NCI-H526 treated with DMSO at 0.1 percent for 48 hours (cell line): ENCODE measurements at regions not wholly inside any gene's neighbourhood (a gene's known extent, or its start where the extent isn't known, plus 50 kb on each side); places are given as distances from the start of the nearest gene placed in this dataset.

Source experiments
- DNase-seq: peaks from one replicate; lab custom pipeline; 2025; lab: John Stamatoyannopoulos, UW

DNA sequence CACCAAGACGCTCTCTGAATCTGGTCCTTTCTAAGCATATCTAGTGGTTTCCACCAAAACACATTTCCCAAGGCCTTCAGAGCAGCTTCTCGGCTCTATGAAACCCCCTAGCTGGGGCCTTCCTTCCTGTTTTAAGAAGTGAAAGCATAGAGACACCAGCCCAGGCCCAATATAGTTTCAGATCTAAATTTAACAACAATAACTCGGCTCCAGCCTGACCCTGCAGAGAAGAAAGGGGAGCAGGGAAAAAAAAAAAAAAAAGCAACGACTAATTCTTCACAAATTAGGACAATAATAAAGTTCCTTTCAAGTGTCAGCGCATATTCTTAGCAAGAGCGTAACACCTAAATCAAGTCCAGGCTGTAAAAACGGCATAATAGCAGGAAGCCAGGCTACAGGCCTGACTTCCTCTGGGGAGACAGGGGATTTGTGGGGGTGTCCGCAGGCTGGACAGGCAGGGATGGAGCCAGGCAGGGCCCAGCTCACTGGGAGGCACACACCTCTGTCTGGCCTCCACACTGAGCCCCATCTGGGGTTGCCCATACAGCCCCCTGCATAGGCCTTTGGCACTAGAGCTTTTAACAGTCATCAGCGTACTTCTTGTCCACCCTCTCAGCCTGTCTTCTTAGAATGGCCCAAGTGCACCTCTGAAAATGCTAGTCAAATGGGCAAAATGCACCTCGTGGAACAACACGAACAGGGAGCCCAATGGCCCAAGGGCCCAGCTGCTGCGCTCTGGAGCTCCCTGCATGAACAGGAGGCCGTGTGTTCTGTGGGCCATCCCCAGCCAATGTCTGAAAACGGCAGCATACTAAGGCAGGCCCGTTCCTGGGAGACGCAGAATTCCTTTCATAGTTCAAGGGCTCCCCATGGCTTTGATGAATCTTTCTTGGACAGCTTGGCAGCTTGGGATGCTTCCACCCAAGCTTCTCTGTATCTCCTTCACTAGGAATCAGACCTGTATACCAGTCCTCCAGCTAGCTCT, 772.9 kb downstream of the MED13L start:
- DNase-seq, result no peak

DNA sequence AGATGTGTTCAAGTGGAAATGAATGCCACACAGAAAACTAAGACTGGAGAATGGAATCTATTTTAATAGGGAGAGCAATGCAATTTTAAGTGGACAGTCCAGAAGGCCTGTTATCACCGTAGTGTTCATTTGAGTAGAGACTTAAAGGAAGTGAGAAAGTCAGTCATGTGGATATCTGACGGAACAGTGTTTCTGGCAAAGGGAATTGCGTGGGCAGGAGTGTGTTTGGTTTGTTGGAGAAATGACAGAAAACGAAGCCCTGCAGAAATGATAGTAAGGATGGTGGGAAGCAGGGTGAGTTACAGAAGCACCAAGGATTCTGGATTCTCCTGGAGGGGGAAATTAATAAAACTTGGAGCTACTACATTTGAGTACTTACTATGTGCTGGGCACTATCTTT, 776.6 kb downstream of the MED13L start:
- no peak for DNase-seq

DNA sequence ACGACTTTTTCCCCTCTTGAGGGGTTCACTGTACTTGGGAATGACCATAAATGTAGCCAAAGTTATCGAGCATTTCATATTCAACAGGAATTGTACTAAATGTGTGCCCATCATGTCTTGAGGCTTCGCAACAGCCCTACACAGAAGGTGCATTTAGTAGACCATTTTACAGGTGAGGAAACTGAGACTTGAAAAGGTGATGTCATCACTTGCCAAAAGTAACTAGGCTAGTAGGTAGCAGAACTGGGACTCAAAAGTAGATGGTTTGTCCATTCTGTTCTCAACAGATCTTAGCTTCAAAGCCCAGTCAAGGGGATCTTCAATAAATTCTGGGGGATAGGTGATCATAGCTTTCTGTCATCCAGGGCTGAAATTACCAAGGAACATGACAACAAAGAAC, 782.2 kb downstream of the MED13L start:
- DNase-seq, result no peak

DNA sequence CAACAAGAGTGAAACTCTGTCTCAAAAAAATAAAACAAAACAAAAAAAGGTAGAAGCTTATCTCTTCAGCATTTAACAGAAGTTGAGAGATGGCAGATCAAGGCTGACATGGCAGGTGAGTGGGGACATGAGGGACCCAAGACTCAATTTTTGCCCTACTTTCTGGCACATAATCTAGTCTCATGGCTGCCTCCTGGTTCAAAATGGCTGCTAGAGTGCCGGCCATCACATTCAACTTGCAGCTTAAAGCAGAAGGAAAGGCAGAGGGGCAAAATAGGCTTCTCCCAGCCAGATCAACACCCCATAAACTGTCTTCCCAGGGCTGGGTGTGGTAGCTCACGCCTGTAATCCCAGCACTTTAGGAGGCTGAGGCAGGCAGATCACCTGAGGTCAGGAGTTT, 784.9 kb downstream of the MED13L start:
- DNase-seq, result no peak

DNA sequence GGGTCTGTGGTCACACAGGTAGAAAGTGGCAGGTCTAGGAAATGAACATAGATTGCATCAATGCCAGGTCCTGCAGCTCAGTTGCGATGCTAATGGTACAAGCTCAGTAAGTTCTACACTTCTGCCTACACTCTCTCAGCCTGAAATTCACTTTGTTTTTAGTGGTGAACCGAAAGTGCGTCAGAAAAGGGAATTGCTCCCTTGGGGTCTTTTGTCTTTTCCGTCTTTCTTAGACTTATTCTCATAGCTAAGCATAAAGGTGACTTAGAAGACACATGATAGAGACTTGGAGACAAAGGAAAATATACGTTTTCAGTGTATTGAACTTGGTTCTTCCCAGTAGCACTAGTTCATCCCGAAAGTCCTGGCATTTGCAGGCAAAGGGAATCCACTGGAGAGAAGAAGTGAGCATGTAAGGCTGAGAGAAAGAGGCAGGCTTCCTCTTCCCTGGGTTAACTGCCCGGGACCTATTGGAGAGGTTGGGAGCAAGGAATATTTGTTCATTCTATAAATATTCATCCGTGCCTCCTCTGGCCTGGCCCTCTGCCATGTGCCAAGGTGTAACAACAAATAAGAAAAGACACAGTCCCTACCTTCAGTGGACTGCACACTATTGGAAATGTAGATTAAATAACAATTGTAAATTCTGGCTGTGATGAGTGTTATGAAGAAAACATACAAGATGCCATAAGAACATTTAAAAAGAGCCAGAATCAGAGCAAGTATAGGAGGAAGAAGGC, 785.8 kb downstream of the MED13L start:
- DNase-seq, result no peak

DNA sequence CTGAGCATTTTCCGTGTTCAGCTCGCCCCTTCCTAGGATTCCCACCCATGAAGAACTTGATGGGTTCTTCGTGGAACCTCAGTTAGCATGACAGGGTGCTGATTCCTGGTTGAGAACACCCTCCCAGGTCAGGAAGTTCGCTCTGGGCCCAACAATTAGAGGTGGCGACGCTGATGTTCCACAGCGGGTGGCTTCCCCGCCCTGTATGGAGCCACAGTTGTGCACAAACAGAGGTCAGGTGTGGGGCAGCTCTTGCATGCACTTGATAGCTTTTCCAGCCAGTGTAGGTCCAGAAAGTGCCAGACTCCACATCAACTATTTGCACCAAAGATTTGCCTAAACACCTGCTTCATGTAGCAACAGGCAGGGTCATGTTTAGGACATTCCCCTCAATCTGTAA, 788.2 kb downstream of the MED13L start:
- no peak for DNase-seq

DNA sequence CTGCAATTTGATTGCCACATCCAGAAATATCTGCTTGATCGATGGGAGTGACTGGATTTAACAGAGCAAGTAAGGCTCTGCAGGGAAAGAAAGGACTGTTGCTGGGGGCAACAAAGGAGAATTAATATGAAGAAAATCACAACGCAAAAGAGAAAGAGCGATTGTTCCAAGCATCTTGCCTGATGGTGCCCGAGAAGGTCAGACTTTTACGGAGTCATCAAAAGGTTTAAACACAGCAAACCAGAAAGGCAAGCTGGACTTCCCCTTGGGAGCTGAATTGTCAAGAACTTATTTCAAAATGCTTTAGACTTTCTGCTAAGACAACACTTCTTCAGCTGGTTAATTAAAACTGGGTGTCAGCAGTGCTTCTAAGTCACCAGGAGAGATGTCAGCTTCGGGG, 791.5 kb downstream of the MED13L start:
- no peak for DNase-seq

DNA sequence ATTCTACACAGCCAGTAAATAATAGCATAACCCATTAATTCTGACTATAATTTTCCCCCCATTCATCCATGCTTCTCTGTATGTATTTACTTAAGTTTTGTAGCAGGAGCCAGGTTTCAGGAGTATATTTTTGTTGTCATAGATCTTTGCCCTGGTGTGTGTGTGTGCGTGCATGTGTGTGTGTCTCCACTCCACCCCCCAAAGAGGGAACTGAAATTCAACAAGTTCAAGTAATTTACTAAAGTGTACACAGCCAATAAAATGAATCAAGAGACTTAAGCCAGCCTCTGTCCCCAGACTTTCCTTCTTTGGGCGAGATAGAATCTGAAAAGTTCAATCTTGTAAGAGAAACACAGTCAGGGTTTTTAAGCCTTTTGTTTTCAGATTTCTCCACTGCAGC, 792.0 kb downstream of the MED13L start:
- no peak for DNase-seq

DNA sequence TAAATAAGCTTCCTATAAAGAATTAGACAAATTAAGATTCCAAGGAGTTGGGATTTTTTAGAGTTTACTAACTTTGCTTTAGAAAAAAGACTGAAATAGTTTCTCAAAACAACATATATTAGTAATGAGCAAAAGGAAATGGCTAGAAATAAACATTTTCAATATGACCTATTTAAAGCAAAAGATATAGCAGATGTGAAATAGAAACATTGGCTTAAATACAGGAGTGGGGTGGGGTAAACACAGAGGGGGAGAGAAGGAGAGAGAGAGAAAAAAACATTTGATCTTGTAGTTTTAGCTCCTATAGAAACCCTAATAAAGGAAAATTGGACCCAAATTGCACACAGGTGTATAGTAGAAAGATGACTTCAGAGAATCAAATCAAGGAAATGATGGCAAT, 794.5 kb downstream of the MED13L start:
- no peak for DNase-seq

DNA sequence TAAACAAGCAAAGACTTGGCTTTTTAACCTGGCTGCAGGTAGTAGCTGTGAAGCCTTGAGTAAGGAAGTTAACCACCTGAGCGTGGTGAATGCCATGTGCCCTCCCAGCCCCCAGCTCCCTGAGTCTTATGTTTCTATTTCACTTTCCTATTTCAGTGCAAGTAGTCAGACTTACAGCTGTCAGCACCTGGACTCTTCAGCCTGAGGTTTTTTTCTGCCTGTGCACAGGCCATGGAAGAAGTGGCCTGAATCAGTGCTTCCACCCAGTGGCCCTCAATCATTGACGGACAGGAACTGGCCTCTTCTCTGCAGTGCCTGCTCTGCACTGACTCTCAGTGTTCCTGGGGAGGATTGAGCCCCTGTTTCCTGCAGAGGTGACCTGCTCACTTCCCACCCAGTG, 796.4 kb downstream of the MED13L start:
- DNase-seq, result no peak

DNA sequence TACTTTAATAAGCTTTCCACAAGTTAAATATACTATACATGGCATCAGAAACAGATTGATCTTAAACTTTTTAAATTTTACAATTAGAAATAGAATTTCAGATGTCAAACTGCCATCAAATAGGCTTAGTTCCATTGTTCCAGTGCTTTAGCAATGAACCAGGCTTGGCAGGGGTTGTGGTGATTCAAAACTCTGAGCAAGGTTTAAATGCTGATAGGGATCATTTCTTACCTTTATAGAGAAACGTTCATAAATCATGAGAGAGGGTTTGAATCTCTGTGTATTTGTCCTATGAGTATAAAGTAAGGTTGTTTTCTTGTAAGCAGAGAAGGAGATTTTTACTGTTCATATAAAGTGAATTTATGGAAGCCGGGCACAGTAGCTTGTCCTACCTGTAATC, 794.5 kb upstream of the TBX3 start:
- no peak for DNase-seq

DNA sequence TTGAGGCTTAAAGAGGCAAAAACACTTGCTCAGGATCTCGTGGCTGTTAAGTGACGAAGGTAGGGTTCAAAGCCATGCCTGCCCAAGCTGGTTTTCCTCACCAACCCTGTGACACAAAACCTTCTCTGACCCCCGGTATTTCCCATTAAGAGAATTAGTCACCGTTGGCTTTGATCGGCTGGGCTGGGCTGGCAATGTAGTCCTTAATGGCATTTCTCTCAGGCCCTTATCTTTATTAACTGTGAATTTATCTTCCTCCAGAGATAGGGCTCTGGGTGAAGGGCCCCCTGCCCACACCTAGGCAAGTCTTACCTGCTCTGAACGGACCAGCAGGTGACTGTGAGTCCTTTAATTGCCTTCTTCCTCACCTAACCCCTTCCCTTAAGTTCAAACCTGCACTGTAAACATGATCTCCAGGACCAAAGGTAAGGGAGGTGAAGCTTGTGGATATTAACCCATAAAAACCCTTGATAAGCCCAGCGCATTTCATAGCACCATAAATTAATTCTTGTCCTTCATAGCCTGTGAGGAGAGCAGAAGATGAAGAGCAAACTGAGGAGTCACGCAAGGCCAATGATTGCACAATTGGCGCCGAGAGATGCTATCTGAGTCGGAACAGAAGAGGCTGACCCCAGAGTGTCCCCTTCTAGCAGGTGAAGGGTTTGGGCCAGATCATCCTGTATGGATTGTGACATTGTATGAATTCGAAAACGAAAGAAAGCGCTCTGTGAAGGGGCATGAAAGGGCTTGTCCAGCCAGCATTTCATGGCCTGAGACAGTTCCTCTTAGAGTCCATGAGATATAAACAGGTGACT, 790.8 kb upstream of the TBX3 start:
- no peak for DNase-seq

DNA sequence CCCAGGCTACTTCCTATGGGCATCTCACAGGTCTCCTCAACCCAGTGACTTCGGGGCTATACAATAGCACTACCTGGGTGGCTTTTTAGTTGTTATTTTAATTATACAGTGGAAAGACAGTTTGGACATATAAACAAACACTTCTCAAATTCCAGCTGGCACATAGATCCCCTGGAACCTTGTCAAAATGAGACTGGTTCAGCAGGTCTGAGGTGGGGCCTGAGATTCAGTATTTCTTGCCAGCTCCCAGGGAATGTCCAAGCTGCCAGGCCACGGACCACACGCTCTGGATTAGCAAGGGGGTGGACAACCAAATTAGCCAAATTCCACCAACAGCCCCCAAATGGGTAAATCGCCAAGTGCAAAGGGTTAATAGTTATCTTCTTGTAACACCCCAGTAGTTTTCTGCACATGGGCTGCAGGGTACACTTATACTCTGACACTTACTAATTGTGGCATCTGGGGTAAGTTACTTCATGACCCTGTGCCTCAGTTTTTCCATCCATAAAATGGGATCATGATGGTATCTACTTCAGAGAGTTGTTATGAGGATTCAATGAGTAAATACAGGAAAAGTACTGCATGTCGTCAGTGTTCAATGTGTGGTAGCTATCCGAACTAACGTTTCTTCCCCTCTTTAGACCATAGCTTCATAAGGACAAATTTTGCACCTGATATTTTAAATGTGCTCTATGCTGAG, 789.4 kb upstream of the TBX3 start:
- DNase-seq, result no peak

DNA sequence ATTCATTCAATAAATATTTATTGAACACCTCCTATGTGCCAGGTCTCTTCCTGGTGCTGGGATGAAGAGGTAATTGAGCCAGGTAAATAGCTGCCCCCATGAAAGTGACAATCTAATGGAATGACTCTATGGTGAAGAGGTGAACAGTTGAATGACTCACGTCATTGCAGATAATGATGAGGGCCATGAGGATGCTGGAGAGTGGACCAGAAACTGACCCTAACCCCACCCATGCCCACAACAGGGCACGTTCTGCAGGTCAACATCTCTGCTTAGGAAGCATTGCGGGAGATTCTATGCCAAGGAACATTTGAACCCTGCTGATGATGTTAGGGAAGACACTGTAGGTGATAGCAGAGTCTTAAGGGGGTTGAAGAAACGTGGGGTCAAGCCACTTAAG, 788.9 kb upstream of the TBX3 start:
- DNase-seq, result no peak

DNA sequence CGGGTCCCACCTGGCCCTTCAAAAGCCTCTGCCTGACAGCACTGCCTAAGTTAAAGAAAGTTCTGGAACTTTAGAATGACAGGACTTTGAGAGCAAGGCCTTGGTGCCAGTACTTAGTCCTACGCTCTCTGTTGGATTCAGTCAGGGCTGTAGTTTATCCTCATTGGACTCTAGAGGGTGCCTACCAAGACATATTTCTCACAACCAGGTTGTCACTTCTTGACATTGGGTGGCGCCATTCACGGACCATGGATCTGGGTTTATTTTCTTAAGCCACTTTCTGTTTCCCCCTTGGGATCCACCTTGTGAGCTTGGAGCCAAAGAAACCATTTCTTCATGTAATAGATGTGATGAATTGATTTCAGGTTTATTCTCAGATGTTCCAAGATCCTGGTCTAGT, 787.0 kb upstream of the TBX3 start:
- DNase-seq, result no peak

DNA sequence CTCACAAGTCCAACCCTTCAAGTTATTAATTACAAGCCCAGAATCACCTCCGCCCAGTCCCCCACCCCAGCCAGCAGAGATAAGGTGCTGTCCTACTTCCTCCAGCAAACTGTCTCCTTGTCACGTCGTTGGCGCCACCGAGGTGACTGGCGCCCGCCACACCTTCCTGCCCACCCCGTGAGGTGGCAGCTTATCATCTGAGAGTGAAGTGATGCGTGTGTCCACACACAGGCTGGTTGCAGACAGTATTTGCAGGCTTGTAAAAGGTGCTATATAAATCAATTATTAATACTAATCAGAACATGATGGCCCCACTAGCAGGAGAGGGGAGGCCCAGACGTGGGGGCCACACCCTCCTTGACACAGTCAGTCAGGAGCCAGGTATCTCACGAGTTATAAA, 786.6 kb upstream of the TBX3 start:
- no peak for DNase-seq

DNA sequence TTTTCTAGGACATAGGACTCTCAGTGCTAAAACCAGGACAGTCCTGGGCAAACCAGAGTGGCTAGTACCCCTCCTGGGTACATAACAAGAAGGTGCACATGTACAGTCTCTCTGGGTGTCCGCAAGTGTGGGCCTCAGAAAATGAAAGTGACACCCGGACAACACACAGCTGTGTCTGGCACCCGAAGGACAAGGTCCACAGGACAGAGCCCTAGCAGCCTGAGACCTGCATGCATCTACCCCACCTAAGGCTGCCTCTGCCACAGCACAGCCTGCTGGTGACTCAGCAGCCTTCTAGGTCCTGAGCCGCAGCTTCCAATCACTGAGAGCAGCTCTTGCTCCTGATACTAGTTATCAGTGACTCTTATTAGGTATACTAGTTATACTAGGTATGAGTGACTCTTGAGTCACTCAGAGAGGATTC, 784.1 kb upstream of the TBX3 start:
- peak; percentile 6 for DNase-seq

DNA sequence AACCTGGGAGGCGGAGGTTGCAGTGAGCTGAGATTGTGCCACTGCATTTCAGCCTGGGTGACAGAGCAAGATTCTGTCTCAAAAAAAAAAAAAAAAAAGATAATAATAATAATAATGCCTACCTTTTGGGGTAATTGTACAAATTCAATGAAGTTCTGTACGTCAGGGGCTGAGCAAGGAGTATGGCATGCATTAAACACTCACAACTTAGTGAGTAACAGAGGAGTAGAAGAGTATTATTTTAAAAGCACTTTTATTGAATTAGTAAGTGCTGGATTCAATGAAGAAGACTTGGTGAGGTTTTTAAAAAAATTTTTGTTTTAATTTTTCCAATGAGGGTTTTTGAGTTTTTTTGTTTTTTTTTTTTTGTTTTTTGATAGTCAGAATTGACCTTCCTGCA, 783.6 kb upstream of the TBX3 start:
- DNase-seq, result no peak

DNA sequence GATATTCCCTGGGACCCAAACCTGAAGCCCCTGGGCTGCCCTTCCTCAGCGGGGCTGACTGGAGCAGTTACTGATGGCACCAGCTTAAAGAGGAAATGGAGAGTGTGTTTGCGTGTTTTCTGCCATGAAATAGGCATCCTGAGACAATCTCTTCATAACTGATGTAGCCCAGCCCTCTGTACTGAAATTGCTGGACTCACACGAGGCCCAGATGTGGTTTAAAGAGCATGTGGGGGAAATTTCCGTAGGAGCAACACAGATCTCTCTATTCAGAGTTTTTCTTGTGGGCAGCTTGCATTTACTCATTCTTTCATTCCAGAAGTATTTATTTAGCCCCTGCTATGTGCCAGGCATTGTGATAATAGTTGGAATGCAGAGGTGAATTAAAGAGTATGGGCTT, 782.1 kb upstream of the TBX3 start:
- no peak for DNase-seq

DNA sequence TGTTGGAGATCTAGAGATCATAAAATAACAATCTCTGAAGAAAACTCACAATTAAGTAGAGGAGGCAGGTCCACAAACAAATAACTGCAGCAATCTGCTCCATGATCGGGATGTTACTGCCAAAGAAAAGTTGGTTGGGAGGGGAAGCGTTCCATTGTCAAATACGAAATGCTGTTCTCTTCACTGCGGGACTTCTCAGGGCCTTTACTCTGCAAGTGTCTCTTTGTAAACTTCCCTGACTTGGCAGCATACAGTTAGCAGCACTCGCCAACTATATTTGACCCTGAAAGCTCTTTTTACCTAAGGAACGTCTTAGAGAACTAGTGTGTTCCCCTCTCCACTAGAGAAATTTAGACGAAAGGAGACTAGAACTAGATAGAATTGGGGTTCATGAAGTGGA, 780.7 kb upstream of the TBX3 start:
- no peak for DNase-seq

DNA sequence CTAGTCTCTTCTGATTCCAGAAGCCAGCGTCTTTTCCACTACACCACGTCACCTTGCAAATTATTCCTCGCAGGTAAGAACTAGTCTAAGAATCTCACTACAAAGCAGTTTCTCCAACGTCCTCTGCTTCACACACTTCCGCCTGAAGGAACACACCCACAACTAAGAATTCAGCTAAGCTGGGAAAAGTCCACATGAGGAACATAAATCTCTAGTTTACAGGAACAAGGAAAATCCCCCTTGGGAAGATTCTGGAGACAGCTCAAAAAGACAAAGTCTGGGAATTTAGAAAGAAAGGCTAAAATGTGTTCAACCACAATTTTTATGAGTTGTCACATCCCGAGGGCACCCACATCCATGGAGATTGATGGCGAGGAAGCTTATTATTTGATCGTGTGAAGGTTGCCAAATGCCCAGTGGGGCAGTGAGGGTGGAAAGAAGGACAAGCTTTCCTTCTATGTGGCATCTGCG, 780.2 kb upstream of the TBX3 start:
- DNase-seq, result no peak

DNA sequence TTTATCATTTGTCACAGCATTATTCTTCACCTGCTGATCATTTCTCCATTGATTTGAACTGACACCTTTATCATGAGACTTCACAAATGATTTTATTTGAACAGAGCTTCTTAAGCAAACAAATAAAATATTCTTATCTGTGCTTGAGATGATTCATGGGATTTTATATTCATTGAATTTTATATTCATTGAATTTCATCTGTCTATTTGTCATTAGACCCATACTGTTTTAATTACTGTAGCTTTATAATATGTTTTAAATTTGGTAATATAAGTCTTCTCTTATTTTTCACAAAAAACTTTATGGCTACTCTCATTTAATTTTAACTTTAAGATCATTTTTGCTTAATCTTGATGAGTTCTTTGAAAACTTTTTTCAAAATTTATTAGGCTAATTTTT, 777.4 kb upstream of the TBX3 start:
- DNase-seq, result no peak
